ENCODE measurements at regions not wholly inside any gene's neighbourhood (a gene's known extent, or its start where the extent isn't known, plus 50 kb on each side); places are given as distances from the start of the nearest gene placed in this dataset.

GRCh38 chr16:74184839-74185238, 111.8 kb upstream of the PSMD7 start (continued):
- TF ChIP-seq TEAD4 (IDR thresholded peaks at IDR 0.05; ENCODE audit: low read depth, low read length) (no peak), MAFK (IDR thresholded peaks at IDR 0.05; ENCODE audit: low read depth, low read length) (no peak), ASH2L (IDR thresholded peaks at IDR 0.05; ENCODE audit: low read length) (no peak), RNF2 (IDR thresholded peaks at IDR 0.05; ENCODE audit: borderline replicate concordance, low read depth, low read length, missing control alignments, poor library complexity, severe bottlenecking) (no peak), EP300 (IDR thresholded peaks at IDR 0.05; ENCODE audit: borderline replicate concordance in 1 of 2, low read depth in 2 of 2, low read length in 2 of 2) (no peak), FOSL1 (IDR thresholded peaks at IDR 0.05; ENCODE audit: insufficient read depth, low read depth, low read length) (no peak), POLR2AphosphoS5 (IDR thresholded peaks at IDR 0.05; ENCODE audit: low read depth, low read length) (no peak), CTCF (IDR thresholded peaks at IDR 0.05; ENCODE audit: control extremely low read depth in 1 of 3, insufficient read depth in 1 of 3, low read depth in 1 of 3, low read length in 3 of 3) (no peak), JUND (IDR thresholded peaks at IDR 0.05; ENCODE audit: low read length) (no peak), TBP (IDR thresholded peaks at IDR 0.05; ENCODE audit: low read depth, low read length) (no peak), ATF3 (IDR thresholded peaks at IDR 0.05; ENCODE audit: insufficient read depth, low read depth, low read length) (no peak), CHD1 (IDR thresholded peaks at IDR 0.05; ENCODE audit: low read depth, low read length) (no peak), CEBPB (IDR thresholded peaks at IDR 0.05; ENCODE audit: low read depth, low read length) (no peak), CREB1 (IDR thresholded peaks at IDR 0.05) (no peak), RXRA (IDR thresholded peaks at IDR 0.05; ENCODE audit: insufficient read depth, low read depth, low read length) (no peak)

All from H1 (cell line).